NCI-H526 (cell line): ENCODE measurements at regions not wholly inside any gene's neighbourhood (a gene's known extent, or its start where the extent isn't known, plus 50 kb on each side); places are given as distances from the start of the nearest gene placed in this dataset.
A peak's percentile ranks its signal among the peaks of the same experiment; 100 is the strongest.
"Not testable (repeated sequence)": the region's sequence is repeated elsewhere in the genome, so short reads cannot be mapped to it uniquely, and the experiment has no call there.

Source experiments
- DNase-seq, 2 experiments: peaks; one replicate each; lab custom pipeline; 2025; lab: John Stamatoyannopoulos, UW

DNA sequence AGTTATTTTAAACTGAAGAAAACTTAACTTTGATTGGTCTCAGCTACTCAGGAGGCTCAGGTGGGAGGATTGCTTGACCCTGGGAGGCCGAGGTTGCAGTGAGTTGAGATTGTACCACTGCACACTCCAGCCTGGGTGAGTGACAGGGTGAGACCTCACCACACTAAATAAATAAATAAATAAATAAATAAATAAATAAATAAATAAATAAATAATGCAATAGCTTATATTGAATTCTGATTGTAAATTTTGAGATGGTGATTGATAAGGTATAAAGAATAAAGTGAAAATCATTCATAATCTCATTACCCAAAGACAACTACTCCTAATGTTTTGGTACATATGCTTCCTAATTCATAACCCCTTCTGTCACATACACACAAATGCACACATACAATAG lies 58.1 kb downstream of the TUBA3C start:
- no peak for DNase-seq

DNA sequence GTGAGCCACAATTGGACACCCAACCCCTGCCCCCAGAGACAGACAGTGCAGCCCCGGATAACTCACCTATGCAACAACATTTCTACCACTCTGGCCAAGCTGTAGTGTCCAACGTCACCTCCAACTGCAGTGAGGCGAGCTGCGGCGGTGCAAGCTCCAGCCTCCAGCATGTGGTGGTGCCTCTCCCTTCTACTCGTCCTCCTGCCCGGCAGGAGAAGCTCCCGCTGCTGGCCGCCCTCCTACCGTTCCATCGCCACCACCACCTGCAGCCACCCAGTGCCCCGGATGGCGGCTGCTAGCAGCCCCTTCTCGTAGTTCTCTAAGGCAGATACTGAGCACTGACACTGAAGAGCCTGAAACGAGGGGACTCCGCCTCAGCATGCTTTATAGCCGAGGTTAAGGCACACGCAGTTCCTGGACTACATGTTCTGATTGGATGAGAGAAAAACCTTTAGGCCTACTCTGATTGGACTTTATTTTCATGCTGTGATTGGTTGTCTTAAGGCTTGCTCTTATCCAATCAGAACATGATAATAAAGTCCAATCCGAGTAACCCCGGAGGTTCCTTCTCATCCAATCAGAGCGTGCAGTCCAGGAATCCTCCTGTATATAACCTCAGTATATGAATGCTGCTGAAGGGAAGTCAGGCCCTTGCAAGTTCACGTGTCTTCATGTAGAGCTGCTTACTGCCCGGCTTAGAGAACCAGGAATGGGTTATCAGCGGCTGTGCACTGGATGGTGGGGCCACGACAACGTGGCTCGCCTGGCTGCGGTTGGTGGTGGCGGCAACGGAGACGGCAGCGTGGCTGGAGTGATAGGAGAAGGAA lies 63.5 kb downstream of the TUBA3C start:
- DNase-seq = no peak

DNA sequence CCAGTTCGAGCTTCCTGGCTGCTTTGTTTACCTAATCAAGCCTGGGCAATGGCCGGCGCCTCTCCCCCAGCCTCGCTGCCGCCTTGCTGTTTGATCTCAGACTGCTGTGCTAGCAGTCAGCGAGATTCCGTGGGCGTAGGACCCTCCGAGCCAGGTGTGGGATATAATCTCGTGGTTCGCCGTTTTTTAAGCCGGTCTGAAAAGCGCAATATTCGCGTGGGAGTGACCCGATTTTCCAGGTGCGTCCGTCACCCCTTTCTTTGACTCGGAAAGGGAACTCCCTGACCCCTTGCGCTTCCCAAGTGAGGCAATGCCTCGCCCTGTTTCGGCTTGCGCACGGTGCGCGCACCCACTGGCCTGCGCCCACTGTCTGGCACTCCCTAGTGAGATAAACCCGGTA lies 72.4 kb downstream of the TUBA3C start:
- DNase-seq = not testable (repeated sequence)

DNA sequence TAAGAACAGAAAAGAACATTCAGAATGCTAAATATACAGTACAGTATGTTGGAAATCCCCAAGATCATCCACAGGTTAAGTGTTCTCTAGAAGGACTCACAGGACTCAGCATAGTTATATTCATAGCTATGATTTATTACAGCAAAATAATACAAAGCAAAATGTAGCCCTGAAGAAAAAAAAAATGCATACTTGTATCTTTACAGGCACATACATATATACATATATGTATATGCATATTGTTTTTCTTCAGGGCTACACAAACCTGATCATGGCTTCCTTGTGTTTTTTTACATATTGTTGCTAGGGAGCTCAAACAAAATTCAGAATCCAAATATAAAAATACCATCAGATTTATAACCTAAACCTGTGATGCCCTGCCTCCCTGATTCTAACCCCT lies 78.5 kb downstream of the TUBA3C start:
- no peak for DNase-seq

DNA sequence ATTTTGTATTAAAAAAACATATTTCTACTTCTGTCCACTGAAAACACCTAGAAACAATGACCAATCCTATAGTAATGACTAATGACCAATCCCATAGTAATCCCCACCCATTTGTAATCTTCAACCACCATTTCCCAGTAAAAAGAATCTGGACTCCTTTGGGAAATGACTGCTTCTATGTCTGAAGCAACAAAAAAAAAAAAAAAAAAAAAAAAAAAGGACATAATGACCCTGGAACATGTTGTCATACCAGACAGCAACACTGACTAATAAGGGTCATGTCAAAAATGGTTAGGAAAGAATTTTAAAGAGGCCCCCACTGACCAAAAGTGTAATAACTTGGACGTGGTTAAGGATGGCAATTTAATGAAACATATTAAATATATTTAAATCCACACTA lies 88.3 kb downstream of the TUBA3C start:
- DNase-seq = no peak

DNA sequence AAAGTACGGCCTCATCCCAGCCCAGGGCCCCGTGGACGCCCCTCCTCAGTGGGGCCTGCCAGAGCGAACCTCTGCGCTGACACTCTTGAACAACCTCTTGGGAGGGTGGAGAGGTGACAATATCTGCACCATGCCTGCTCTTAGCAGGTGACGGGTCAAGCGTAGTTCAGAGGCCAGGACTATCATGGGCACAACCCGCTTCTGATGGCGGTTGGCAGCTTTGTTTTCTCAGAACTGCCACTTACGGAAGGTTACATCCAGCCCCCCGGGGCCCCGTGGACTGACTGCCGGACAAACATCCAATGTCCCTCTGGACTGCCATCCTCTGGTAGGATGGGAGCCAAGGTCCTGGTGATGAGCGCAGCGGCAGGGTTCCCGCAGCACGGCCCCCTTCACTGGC lies 91.1 kb downstream of the TUBA3C start:
- DNase-seq = no peak

DNA sequence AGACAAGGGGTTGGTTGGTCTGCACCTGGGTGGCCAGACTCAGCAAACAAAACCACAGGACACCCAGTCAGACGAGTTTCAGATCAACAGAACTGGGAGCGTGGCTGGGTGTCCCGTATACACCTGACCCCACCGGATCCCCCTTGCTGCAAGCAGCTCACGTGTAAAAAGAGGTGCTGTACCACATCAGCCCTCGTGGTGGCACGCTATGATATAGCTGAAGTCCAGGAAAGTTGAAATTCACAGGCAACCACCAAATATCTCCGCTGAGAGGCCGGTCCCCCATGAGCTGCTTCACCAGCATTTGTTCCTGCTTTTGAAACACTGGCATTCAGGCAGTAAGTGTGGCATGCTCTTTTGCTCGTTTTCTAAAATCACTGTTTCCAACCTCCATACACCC lies 92.3 kb downstream of the TUBA3C start:
- peak; percentile 10 to 65 for DNase-seq

DNA sequence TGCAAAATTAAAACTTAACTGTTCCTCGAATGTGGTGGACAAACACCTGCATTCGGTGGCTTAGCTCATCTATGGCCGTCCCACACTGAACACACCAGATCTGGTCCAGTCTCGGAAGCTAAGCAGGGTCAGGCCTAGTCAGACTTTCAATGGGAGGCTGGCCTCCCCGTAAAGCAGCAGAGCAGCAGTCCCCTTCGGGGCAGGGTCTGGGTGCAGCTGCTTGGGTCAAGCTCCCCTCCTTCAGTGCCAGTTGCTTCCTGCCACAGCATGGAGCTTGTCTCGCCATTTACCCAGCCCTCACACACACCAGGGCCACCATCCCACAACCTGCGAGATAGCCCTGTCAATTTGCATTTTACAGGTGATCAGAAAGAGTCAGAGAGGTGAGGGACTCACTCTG lies 93.2 kb downstream of the TUBA3C start:
- no peak for DNase-seq

DNA sequence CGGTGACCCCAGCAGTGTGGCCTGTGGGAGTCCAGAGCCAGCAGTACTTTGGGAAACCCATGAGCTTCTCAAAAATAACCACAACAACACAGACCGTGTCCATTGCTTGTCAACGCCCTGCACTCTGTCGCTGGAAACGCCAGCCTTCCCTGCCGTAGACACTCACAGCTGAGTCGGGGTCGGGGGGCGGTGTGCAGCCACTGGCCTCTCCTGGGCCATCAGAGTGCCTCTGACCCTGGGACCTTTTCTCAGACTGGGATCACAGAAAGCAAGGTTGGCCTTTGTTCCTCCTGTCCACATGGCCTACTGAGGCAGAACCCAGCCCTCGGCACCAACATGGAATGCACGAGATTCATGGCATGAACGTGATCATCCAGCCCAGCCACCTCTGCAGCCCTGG lies 95.7 kb downstream of the TUBA3C start:
- no peak for DNase-seq

DNA sequence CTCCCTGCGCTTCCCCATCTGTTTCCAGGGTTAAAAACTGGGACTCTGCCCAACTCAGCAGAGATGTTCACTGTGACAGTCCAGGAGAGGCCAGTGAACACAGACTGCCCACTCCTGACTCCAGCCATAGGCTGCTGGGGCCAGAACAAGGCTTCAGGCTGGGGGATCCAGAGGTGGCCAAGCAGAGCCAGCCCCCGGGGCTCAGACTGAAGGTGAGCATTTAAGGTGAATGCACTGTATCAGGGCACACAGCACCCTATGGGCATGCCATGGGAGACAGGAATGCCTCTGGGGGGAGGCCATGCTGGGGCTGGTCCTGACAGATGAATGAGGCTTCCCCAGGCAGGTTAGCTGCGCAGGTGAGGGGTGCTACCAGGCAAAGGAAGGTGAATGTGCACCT lies 96.4 kb downstream of the TUBA3C start:
- no peak for DNase-seq

DNA sequence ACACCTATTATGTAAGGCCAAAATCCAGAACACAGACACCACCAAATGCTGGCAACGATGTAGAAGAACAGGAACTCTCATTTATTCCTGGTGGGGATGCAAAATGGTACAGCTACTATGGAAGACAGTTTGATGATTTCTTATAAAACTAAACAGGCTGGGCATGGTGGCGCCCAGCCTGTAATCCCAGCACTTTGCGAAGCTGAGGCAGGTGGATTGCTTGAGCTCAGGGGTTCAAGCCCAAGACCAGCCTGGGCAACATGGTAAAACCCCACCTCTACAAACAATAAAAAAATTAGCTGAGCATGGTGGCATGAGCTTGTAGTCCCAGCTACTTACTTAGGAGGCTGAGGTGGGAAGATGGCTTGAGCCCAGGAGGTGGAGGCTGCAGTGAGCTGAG lies 98.3 kb downstream of the TUBA3C start:
- no peak for DNase-seq

DNA sequence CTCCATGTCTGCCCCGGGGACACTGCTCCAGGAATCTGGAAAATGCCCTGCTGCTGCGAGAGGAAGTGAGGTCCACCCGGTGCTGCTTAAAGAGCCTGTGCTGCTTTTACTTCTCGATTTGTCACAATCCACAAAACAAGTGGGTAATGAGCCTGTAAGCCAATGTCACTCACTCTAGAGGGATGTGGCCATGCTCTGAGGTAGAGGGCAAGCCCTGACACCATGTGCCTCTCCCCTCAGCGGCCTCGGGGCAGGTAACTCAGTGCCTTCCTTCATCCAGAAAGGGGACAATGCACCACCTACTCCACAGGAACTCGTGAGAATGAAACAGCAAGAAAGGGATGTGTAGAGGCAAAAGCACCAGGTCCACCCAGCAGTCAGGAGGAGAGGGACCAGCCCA lies 106.2 kb downstream of the TUBA3C start:
- no peak for DNase-seq

DNA sequence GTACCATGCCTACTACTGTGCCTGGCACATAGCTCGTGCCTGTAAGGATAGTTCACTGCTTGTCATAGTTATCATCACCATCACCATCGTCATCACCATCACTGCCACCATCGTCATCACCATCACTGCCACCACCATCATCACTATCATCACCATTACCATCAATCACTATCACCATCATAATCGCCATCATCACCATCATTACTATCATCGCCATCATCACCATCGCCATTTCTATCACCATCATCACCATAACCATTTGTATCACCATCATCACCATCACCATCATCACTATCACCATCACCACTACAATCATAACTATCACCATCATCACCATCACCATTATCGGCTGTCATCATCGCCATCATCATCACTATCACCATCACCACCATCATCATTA lies 107.1 kb downstream of the TUBA3C start:
- DNase-seq = no peak

DNA sequence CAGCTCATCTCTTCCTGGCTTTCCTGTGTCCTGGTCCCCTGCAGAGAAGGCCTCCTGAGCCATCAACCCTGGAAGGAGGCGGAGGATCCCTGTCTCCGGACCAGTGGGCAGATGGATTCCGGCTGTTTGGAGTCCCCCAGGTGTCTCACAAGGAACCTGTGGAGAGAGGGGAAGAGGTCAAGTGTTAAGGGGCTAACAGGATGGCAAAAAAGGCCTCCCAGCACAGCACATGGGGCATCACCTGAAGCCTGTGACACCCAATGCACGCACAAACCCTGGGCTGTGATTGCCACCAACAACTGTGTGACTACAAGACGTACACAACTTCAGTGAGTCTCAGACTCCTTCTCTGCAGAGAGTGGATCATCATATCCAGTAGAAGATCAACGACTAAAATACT lies 107.5 kb downstream of the TUBA3C start:
- DNase-seq = not testable (repeated sequence)

DNA sequence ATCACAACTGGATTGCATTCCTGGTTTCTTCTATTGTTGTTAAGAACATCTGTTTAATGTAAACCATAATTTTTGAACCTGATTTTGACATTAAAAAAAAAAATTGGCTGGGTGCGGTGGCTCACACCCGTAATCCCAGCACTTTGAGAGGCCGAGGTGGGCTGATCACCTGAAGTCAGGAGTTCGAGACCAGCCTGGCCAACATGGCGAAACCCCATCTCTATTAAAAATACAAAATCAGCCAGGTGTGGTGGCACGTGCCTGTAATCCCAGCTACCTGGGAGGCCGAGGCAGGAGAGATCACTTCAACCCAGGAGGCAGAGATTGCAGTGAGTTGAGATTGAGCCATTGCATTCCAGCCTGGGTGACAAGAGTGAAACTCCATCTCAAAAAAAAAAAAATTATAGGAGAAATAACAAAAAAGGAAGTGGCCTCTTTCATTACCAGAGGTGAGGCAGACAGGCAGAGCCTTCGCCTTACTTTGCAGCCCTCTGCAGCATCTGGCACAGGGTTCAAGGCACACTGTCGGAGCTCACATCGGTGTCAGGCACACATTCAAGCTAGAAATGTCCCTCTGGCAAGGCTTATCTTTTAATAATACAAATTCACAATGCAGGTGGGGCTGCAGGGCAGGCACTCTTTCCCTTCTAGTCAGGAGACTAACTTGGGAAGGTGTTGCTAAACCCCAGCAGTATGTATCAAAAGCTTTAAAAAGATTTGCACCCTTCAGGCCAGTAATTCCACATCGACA lies 108.5 kb downstream of the TUBA3C start:
- DNase-seq = not testable (repeated sequence)

DNA sequence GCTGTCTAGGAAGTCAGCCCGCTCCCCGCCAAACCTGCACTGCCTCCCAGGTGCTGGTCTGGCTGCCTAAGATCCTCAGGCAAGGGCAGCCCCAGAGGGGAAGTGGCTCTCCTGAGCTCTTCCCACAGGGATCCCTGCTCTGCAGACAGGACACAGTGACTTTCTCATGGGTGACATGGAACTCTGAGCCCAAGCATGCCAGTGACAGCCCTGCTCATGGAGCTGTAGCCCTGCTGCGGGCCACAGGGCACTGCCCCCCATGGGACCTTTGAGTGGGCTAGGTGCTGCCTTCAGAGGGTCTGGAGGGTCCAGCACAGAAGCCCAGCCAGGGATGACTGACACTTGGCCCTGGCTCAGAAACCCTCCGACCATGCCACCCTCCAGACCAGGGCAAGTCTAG lies 109.1 kb downstream of the TUBA3C start:
- no peak for DNase-seq

DNA sequence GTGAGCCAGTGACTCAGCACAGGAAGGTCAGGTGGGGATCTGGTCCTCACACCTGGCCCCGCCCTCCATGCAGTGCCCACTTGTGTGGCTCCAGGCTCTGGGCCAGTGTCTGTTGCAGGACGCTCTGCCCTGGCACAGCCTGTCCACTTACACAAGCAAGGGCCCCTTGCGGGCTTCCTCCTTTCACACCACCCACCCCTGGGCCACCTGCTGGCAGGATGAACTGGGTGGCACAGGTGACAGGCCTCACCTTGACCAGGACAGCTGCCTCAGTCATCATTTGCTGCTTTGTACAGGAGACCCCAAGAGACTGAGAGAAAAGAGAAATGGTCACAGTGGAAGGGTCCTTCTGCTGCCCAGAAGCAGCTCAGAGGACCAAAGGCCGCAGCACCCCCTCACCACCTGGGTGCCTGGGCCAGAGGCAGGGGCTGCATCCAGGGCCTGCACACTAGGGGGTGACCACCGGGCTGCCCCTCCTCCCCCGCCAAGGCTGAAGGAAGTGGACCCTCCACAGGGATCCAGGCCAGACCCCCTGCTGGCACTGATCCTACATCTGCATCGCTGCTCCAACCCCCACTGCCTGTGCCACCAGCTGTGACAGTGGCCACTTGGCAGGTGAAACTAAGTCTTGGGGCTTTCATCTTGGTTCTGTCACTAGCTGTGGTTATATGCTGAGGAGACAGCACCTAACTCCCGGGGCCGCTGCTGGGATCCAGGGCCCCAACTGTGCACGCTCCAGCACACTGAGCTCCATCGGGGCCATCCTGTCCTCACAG lies 110.3 kb downstream of the TUBA3C start:
- DNase-seq = no peak

DNA sequence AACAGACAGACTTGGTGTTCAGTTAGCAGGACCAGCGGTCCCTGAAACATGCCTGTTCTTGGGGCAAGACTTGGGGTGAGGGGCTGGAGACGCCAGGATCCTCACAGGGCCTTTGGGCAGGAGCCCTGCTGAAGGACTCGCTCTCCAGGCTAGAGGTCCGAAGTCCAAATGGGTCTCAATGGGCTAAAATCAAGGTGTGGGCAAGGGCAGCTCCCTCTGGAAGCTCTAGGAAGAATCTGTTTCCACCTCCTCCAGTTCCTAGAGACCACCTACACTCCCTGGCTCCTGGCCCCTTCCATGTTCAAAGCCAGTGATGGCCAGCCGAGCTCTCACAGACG lies 111.3 kb downstream of the TUBA3C start:
- DNase-seq = no peak

DNA sequence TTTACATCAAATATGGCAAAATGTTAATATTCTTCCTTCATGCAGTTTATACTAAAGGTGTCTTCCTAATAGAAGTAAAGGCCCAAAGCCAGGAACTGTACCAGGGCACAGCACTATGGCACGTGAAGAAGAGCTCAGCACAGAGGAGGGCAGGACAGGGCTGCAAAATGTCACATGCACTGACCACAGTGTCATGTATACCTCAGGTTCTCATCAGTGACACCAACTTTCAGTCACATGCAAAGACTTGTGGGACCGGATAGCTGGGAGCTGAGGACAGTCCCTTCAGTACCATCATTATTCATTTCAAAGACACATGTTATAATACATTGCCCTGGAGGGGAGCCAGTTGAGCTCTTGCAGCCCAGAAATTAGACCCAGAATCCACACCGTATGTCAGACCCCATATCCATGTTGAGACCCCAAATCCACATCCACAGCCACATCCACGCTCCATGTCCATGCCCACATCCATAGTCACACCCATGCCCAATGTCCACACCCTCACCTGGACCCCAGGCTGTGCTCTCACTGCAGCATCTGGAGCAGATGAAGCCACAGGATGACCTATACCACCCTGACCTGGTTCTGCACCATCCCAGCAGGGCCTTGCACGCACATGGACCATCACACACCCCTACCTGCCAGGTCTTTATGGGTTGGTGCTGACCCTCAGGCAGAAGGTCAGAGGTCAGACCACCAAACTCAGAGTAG lies 111.8 kb downstream of the TUBA3C start:
- DNase-seq = no peak

DNA sequence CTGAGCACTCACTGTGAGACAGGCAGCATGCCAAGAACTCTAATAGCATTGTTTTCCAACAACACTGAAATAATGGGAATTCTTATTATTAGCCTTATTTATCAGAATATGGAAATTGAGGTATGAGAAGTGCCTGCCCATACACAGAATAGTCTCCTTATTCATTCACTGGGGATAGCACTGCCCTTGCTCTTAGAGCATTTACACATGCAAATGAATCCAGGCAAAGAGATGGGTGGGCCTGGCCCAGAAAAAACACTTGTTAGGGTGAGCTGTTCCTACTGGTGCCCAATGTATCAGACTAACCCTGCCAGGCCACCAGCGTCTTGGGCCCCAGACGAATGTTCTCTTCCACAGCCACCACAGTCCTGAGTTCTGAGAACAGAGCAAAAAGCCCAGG lies 112.9 kb downstream of the TUBA3C start:
- DNase-seq = no peak

DNA sequence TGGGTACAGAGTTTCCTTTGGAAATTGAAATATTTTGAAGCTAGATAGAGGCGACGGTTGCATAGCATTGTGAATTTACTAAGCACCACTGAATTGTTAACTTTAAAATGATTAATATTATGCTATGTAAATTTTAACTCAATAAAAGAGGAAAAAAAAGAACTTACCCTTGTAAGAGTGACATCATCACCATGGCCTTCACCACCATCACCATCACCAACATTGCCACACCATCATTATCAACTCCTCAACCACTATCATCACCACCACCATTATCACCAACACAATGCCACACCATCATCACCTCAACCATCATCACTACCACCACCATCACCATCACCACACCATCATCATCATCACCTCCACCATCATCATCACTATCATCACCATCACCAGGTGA lies 113.9 kb downstream of the TUBA3C start:
- DNase-seq = no peak

DNA sequence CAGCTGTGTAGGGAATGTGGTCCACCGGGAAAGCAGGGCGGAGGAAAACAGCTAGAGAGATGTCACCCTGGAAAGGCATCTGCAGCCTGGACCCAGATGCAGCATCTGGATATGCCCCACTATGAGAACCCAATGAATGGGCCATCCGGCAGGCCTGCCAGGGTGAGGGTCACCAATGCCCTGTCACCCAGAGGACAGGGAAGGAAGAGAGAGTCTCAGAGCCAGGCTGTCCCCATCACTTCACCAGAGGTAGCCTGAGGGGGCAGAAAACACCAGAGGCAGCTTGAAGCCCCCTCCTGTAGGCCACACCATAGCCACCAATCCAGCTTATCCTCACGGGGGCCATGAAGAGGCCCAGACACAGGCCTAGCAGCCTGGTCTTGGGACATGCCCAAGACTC lies 118.8 kb downstream of the TUBA3C start:
- DNase-seq = no peak
